PFSK-1 (cell line): ENCODE measurements at regions not wholly inside any gene's neighbourhood (a gene's known extent, or its start where the extent isn't known, plus 50 kb on each side); places are given as distances from the start of the nearest gene placed in this dataset.

Experiments used
- POLR2AphosphoS5 ChIP-seq: IDR thresholded peaks from 2 replicates; pipeline ENCODE4 v1.6.1; 2012; ENCODE audit warnings: low read depth, mild to moderate bottlenecking, control low read depth, low read length, moderate library complexity
- SIN3A ChIP-seq: IDR thresholded peaks from 2 replicates; pipeline ENCODE4 v1.6.1; 2012; ENCODE audit warnings: mild to moderate bottlenecking, low read length, moderate library complexity, borderline replicate concordance; ENCODE audit not compliant: insufficient read depth
- TF ChIP-seq, protein P1 (sequence below), 2 experiments: IDR thresholded peaks; 2 replicates each; pipeline versions ENCODE4 v1.6.1 to v1.8.0; 2011 to 2012; ENCODE audit warnings: low read depth in 2 of 2, low read length in 2 of 2, control low read depth in 1 of 2, inconsistent platforms in 1 of 2, mild to moderate bottlenecking in 1 of 2, moderate library complexity in 1 of 2; ENCODE audit not compliant: insufficient read depth in 1 of 2

DNA sequence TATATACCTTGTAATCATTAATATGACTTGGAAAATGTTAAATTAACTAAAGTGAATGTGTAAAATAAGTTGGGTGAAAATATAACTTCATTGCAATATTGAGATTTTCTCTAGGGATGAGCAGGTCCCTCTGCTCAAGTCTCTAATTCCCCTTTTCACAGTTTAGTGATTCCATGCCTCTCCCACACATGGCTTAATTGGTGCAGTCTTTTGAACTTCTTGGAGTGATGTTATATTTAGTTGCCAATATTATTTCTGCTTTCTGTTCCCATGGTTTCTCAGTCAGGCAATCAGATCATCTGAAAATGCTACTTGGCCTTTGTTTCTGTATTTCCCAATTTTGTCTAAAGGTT lies 233.7 kb upstream of the SPOPL start:
- TF ChIP-seq POLR2AphosphoS5 = no peak
- no peak for TF ChIP-seq SIN3A
- TF ChIP-seq, protein P1, sequence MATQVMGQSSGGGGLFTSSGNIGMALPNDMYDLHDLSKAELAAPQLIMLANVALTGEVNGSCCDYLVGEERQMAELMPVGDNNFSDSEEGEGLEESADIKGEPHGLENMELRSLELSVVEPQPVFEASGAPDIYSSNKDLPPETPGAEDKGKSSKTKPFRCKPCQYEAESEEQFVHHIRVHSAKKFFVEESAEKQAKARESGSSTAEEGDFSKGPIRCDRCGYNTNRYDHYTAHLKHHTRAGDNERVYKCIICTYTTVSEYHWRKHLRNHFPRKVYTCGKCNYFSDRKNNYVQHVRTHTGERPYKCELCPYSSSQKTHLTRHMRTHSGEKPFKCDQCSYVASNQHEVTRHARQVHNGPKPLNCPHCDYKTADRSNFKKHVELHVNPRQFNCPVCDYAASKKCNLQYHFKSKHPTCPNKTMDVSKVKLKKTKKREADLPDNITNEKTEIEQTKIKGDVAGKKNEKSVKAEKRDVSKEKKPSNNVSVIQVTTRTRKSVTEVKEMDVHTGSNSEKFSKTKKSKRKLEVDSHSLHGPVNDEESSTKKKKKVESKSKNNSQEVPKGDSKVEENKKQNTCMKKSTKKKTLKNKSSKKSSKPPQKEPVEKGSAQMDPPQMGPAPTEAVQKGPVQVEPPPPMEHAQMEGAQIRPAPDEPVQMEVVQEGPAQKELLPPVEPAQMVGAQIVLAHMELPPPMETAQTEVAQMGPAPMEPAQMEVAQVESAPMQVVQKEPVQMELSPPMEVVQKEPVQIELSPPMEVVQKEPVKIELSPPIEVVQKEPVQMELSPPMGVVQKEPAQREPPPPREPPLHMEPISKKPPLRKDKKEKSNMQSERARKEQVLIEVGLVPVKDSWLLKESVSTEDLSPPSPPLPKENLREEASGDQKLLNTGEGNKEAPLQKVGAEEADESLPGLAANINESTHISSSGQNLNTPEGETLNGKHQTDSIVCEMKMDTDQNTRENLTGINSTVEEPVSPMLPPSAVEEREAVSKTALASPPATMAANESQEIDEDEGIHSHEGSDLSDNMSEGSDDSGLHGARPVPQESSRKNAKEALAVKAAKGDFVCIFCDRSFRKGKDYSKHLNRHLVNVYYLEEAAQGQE (IDR thresholded peaks at IDR 0.05; ENCODE audit: insufficient read depth in 1 of 2, low read depth in 2 of 2, low read length in 2 of 2) = no peak
